ENCODE measurements at regions not wholly inside any gene's neighbourhood (a gene's known extent, or its start where the extent isn't known, plus 50 kb on each side); places are given as distances from the start of the nearest gene placed in this dataset.
"Not testable (repeated sequence)": the region's sequence is repeated elsewhere in the genome, so short reads cannot be mapped to it uniquely, and the experiment has no call there.

GRCh38 chr11:134664447-134665187, 252.6 kb upstream of the B3GAT1 start:
- DNase-seq, result no peak

- DNase-seq, result no peak
These were observed 251.7 kb upstream of the B3GAT1 start for GRCh38 chr11:134663506-134664313.

- DNase-seq, result no peak
These were observed 250.8 kb upstream of the B3GAT1 start for GRCh38 chr11:134662629-134663360.

- DNase-seq, result no peak
These were observed 249.6 kb upstream of the B3GAT1 start for GRCh38 chr11:134661660-134662059.

GRCh38 chr11:134660416-134660815, 248.4 kb upstream of the B3GAT1 start:
- no peak for DNase-seq

GRCh38 chr11:134659882-134660281, 247.8 kb upstream of the B3GAT1 start:
- no peak for DNase-seq

GRCh38 chr11:134658481-134659225, 246.6 kb upstream of the B3GAT1 start:
- no peak for DNase-seq

GRCh38 chr11:134657631-134658030, 245.6 kb upstream of the B3GAT1 start:
- DNase-seq, result no peak

- DNase-seq, result no peak
These were observed 245.0 kb upstream of the B3GAT1 start for GRCh38 chr11:134656861-134657540.

GRCh38 chr11:134656086-134656840, 244.2 kb upstream of the B3GAT1 start:
- not testable (repeated sequence) for DNase-seq

- no peak for DNase-seq
These were observed 243.3 kb upstream of the B3GAT1 start for GRCh38 chr11:134655189-134655989.

- no peak for DNase-seq
These were observed 242.3 kb upstream of the B3GAT1 start for GRCh38 chr11:134654161-134654915.

- DNase-seq, result no peak
These were observed 240.7 kb upstream of the B3GAT1 start for GRCh38 chr11:134652586-134653255.

GRCh38 chr11:134647066-134647743, 235.2 kb upstream of the B3GAT1 start:
- no peak for DNase-seq

GRCh38 chr11:134646561-134646960, 234.5 kb upstream of the B3GAT1 start:
- no peak for DNase-seq

- DNase-seq, result no peak
These were observed 233.5 kb upstream of the B3GAT1 start for GRCh38 chr11:134645576-134645975.

Data from left kidney (tissue), 1 donor.